Caki2 (cell line): ENCODE measurements at regions not wholly inside any gene's neighbourhood (a gene's known extent, or its start where the extent isn't known, plus 50 kb on each side); places are given as distances from the start of the nearest gene placed in this dataset.

Experiments
- DNase-seq: peaks from one replicate; pipeline ENCODE4 v3.0.0-alpha.2; 2015; ENCODE audit warnings: low read depth
- in situ Hi-C: cut with HindIII; loops from 2 replicates; pipeline ENCODE4 v1.10.0; 2016; ENCODE audit warnings: low sequenced_read_pairs, low pct_unique_long_range_greater_than_20kb, mixed read lengths

GRCh38 chr17:71111934-71112333, 942.6 kb downstream of the KCNJ2 start:
- in situ Hi-C loops: no loop called here
- DNase-seq: no peak

DNA sequence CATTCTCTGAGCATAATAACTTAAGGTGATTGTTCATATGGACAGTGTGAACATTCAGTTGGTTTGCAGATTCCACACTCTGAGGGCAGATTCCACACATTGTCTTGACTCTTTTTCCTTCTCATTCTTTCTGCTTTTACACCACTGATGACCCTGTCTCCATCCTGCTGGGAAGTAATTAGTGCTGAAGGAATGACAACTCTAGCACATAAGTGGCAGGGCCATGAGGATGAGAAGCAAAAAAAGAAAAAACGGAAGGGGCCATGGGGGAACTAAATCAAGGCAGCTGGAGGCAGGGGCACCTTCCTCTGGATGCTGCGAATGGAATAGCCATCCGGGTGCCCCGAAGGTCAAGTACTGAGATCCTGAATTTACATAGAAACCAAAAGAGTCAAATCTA, 944.0 kb downstream of the KCNJ2 start:
- in situ Hi-C loops: no loop called here
- DNase-seq: no peak

- in situ Hi-C loops: no loop called here
- DNase-seq: no peak
Observed at GRCh38 chr17:71114911-71115668, 945.8 kb downstream of the KCNJ2 start.

DNA sequence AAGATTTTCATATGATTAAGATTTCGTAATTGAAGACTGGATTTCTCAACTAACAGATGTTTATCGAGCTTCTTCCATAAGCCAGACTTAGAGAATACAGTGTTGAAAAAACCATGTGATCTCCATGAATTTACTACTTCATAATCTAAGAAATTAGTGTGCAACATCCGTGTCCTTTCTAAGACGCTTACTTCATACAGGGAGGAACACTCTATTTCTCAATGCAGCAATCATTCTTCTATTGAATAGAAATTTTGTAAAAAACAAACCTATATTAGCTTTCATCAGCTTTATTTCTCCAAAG, 946.3 kb downstream of the KCNJ2 start:
- no peak for DNase-seq
- in situ Hi-C loops: no loop called here

DNA sequence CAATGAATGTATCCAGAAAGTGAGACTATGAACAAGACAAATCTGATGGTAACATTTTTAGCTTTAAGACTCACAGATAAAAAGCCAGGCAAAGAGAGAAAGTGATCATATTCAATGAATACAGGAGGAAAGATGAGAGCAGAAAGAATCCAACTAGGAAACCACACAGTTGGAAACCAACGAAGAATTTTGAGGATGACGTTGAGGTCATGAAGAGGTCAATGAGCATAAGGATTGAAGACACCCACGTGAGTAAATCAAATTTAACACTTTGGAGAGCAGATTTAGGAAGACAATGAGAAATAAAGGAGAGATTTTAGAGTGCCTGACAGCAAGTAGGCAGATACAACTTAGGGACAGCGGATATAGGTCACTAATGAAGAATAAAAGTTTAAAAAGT, 948.1 kb downstream of the KCNJ2 start:
- in situ Hi-C loops: no loop called here
- no peak for DNase-seq

- in situ Hi-C loops: no loop called here
- DNase-seq: peak; percentile 26
Observed at GRCh38 chr17:71118039-71118438, 948.7 kb downstream of the KCNJ2 start.

- DNase-seq: no peak
- in situ Hi-C loops: no loop called here
Observed at GRCh38 chr17:71127416-71127815, 958.1 kb downstream of the KCNJ2 start.

GRCh38 chr17:71142333-71142732, 973.0 kb downstream of the KCNJ2 start:
- DNase-seq: no peak
- in situ Hi-C loops: no loop called here

- in situ Hi-C loops: no loop called here
- no peak for DNase-seq
Observed at GRCh38 chr17:71145486-71145885, 975.3 kb upstream of the SOX9 start.

DNA sequence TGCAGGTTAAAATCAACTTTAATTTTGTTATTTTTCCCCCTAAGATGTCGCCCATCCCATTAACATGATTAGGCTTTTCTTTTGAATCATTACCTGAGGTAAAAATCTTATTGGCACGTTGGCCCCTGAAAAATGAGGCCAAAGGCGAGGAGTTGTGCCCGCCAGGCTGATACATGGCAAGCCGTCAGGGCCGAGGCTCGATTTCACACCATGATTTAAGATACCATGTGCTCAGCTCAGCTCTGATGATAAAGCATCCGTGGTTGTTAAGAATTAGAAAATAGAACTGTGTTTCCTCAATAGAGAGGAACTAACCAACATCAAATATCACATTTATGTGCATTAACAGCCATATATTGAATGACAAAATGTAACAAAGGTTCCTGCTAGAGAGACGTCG, 972.9 kb upstream of the SOX9 start:
- no peak for DNase-seq
- in situ Hi-C loops: no loop called here

DNA sequence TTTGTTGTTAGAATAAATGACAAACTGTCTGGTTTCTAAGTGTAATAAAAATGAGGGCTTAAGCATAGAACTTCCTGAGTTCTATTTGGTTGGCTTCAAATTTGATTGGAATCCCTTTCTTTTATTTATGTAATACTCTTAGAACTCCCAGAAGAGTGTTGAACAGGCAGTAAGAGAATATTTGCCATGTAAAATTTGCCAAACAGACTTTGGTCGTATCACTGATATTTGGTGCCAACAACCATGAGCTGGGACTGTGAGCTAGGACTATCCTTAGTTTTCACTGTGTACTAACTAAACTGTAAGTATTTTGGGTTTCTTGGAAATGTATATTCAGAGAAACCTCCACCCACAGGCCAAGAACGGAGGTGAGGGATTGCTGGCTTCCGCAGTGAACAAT, 971.2 kb upstream of the SOX9 start:
- no peak for DNase-seq
- in situ Hi-C loops: no loop called here

DNA sequence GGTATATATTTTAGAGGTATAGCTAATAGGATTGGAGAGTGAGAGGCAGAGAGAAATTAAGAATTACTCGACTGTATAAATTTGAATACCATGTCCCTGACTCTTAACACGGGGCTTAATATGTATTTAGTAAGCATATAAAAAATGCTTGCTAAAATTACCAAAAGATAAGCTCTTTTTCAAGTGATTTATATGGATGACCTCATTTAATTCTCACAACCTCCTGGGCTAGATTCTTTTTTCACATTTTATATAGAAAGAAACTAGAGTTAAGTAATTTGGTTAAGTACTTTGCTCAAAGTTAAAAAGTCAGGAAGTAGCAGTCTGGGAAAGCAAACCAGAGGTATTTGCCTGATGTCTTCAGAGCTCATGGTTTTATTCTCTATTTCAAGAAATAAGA, 963.5 kb upstream of the SOX9 start:
- in situ Hi-C loops: no loop called here
- no peak for DNase-seq

DNA sequence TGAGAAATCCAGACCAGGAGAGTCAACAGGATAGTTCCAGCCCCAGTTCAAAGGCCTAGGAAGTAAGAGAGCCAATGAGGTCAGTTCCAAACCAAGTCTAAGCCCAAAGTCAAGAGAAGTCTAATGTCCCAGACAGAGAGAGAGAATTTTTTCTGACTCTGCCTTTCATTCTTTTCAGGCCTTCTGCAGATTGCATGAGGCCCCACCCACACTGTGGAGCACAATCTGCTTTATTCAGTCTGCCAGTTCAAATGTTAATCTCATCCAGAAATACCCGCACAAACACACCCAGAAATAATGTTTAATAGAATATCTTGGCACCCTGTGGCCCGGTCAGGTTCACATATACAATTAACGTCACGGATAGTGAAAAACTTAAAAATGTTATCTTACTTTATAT, 962.4 kb upstream of the SOX9 start:
- in situ Hi-C loops: no loop called here
- DNase-seq: no peak

- DNase-seq: peak; percentile 45
- in situ Hi-C loops: no loop called here
Observed at GRCh38 chr17:71163121-71163812, 957.6 kb upstream of the SOX9 start.

GRCh38 chr17:71163813-71164122, 957.1 kb upstream of the SOX9 start:
- no peak for DNase-seq
- in situ Hi-C loops: no loop called here

- in situ Hi-C loops: no loop called here
- DNase-seq: no peak
Observed at GRCh38 chr17:71164561-71164960, 956.3 kb upstream of the SOX9 start.

DNA sequence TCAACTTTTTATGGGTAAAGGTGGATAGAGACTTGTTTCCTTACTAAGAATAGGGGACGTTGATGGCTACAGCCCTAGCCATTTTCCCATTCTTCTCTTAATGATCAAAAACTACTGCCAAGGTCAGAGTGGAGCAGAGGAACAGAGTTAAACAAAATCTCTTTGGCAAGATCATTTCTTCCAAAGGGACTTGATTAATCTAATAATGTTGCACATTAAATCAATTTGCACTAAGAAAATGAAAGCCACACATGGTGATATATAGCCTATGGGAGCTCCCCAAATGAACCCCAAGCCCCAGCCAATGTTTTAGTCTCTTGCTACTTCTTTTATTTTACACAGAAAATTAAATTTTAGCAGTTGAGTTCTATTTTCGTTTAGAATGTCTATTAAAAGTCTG, 954.5 kb upstream of the SOX9 start:
- in situ Hi-C loops: no loop called here

GRCh38 chr17:71168053-71168741, 952.6 kb upstream of the SOX9 start:
- no peak for DNase-seq
- in situ Hi-C loops: no loop called here

More for the DNA sequence above, 954.5 kb upstream of the SOX9 start:
- no peak for DNase-seq

GRCh38 chr17:71170070-71170469, 950.8 kb upstream of the SOX9 start:
- in situ Hi-C loops: no loop called here
- no peak for DNase-seq

DNA sequence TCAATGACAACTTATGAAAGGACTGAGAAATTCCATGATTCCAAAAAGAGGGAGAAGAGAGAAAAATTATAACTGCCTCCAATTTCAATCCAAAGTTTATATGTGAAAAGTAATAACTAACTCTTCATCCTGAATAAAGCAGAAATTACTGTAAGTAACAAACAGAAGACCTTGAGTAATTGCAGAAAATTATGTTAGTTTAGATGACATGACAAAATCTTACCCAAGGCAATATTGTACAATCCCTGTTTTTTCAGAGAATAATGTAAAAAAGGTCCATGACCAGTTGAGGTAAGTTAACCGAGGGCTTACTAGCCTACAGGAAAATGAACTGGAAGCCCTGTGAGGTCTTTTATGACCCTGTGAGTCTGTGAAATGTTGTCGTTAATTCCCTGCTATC, 949.5 kb upstream of the SOX9 start:
- no peak for DNase-seq
- in situ Hi-C loops: no loop called here
